ENCODE measurements at regions not wholly inside any gene's neighbourhood (a gene's known extent, or its start where the extent isn't known, plus 50 kb on each side); places are given as distances from the start of the nearest gene placed in this dataset.
"Not testable (repeated sequence)": the region's sequence is repeated elsewhere in the genome, so short reads cannot be mapped to it uniquely, and the experiment has no call there.

- TF ChIP-seq EP300, CTCF (IDR thresholded peaks at IDR 0.05): not testable (repeated sequence)
These were observed 1494.5 kb upstream of the TPTE start for GRCh38 chr21:9026729-9027416.
